ENCODE measurements at regions not wholly inside any gene's neighbourhood (a gene's known extent, or its start where the extent isn't known, plus 50 kb on each side); places are given as distances from the start of the nearest gene placed in this dataset.

GRCh38 chr1:119249283-119249682, 108.8 kb upstream of the WARS2 start:
- TF ChIP-seq EZH2phosphoT487 (IDR thresholded peaks at IDR 0.05; ENCODE audit: borderline replicate concordance), result no peak
- no peak for TF ChIP-seq CTCF (conservative IDR thresholded peaks at IDR 0.05; ENCODE audit: low read length)
- Histone ChIP-seq H3K36me3 (ENCODE audit: insufficient read depth, low read length) (no peaks in the 10 kb centered on the region), H3K4me3 (ENCODE audit: low read length, poor library complexity, severe bottlenecking) (no peak overlapping the region), H4K20me1 (ENCODE audit: insufficient read depth, low read length, poor library complexity, severe bottlenecking) (no peaks in the 10 kb centered on the region), H3K4me1 (ENCODE audit: insufficient read depth, low read length, poor library complexity, severe bottlenecking) (no peaks in the 10 kb centered on the region), H3K79me2 (ENCODE audit: insufficient read depth, low read length) (no peaks in the 10 kb centered on the region), H3K9me2 (replicated peaks; ENCODE audit: low read depth, low read length) (no peaks in the 10 kb centered on the region), H3F3A (ENCODE audit: low read depth) (no peaks in the 10 kb centered on the region), H3K4me2 (ENCODE audit: low read depth, low read length, poor library complexity, severe bottlenecking) (no peak overlapping the region), H3K9me3 (ENCODE audit: insufficient read depth, low read depth, low read length) (no peaks in the 10 kb centered on the region), H2AFZ (ENCODE audit: low read length) (no peak overlapping the region), H3K9ac (ENCODE audit: low read depth, low read length, poor library complexity, severe bottlenecking) (no peak overlapping the region), H3K27me3 (ENCODE audit: insufficient read depth, low read length, poor library complexity, severe bottlenecking) (no peaks in the 10 kb centered on the region)

- Histone ChIP-seq H3K9ac (ENCODE audit: low read depth, low read length, poor library complexity, severe bottlenecking) (no peak overlapping the region), H3K4me1 (ENCODE audit: insufficient read depth, low read length, poor library complexity, severe bottlenecking) (no peaks in the 10 kb centered on the region), H2AFZ (ENCODE audit: low read length) (no peak overlapping the region), H3K27me3 (ENCODE audit: insufficient read depth, low read length, poor library complexity, severe bottlenecking) (no peaks in the 10 kb centered on the region), H4K20me1 (ENCODE audit: insufficient read depth, low read length, poor library complexity, severe bottlenecking) (no peaks in the 10 kb centered on the region), H3K9me2 (replicated peaks; ENCODE audit: low read depth, low read length) (no peaks in the 10 kb centered on the region), H3K4me2 (ENCODE audit: low read depth, low read length, poor library complexity, severe bottlenecking) (no peak overlapping the region), H3K36me3 (ENCODE audit: insufficient read depth, low read length) (no peaks in the 10 kb centered on the region), H3K9me3 (ENCODE audit: insufficient read depth, low read depth, low read length) (no peaks in the 10 kb centered on the region), H3K4me3 (ENCODE audit: low read length, poor library complexity, severe bottlenecking) (no peak overlapping the region), H3K79me2 (ENCODE audit: insufficient read depth, low read length) (no peaks in the 10 kb centered on the region), H3F3A (ENCODE audit: low read depth) (no peaks in the 10 kb centered on the region)
- TF ChIP-seq EZH2phosphoT487 (IDR thresholded peaks at IDR 0.05; ENCODE audit: borderline replicate concordance) (no peak), CTCF (conservative IDR thresholded peaks at IDR 0.05; ENCODE audit: low read length) (no peak)
Measured at GRCh38 chr1:119250299-119250698, 109.8 kb upstream of the WARS2 start.

GRCh38 chr1:119251751-119252150, 111.3 kb upstream of the WARS2 start:
- Histone ChIP-seq H3K36me3 (ENCODE audit: insufficient read depth, low read length) (no peaks in the 10 kb centered on the region), H3F3A (ENCODE audit: low read depth) (no peaks in the 10 kb centered on the region), H3K9me2 (replicated peaks; ENCODE audit: low read depth, low read length) (no peaks in the 10 kb centered on the region), H3K9me3 (ENCODE audit: insufficient read depth, low read depth, low read length) (no peaks in the 10 kb centered on the region), H3K4me3 (ENCODE audit: low read length, poor library complexity, severe bottlenecking) (no peak overlapping the region), H3K4me1 (ENCODE audit: insufficient read depth, low read length, poor library complexity, severe bottlenecking) (no peaks in the 10 kb centered on the region), H4K20me1 (ENCODE audit: insufficient read depth, low read length, poor library complexity, severe bottlenecking) (no peaks in the 10 kb centered on the region), H3K9ac (ENCODE audit: low read depth, low read length, poor library complexity, severe bottlenecking) (no peak overlapping the region), H3K27me3 (ENCODE audit: insufficient read depth, low read length, poor library complexity, severe bottlenecking) (no peaks in the 10 kb centered on the region), H3K4me2 (ENCODE audit: low read depth, low read length, poor library complexity, severe bottlenecking) (no peak overlapping the region), H3K79me2 (ENCODE audit: insufficient read depth, low read length) (no peaks in the 10 kb centered on the region), H2AFZ (ENCODE audit: low read length) (no peak overlapping the region)
- TF ChIP-seq CTCF (conservative IDR thresholded peaks at IDR 0.05; ENCODE audit: low read length) (no peak), EZH2phosphoT487 (IDR thresholded peaks at IDR 0.05; ENCODE audit: borderline replicate concordance) (no peak)

All from Loucy (cell line).